K562 (cell line): ENCODE measurements at regions not wholly inside any gene's neighbourhood (a gene's known extent, or its start where the extent isn't known, plus 50 kb on each side); places are given as distances from the start of the nearest gene placed in this dataset.

Experiments
- ARID1B ChIP-seq: fragments of 450-650 bp; IDR thresholded peaks from 2 replicates; pipeline ENCODE4 v1.6.1; 2016; ENCODE audit warnings: antibody characterized with exemption, mild to moderate bottlenecking, inconsistent platforms
- ARID3B ChIP-seq: fragments of 250-450 bp; sonication (Bioruptor Pico); IDR thresholded peaks from 2 replicates; pipeline ENCODE4 v1.4.0; 2020; ENCODE audit warnings: borderline replicate concordance
- CEBPG ChIP-seq, 3 experiments: fragments of 200-800 bp in 1 of 3; sonication (Bioruptor generic) in 1 of 3; sonication (generic) in 1 of 3; formaldehyde crosslinking in 1 of 3; IDR thresholded peaks in 2 of 3; conservative IDR thresholded peaks in 1 of 3; 2 replicates each; pipeline versions ENCODE4 v1.6.1 to v1.8.0; 2016 to 2022; ENCODE audit warnings: missing compliant biosample characterization in 2 of 3, missing genetic modification characterization in 2 of 3, mild to moderate bottlenecking in 1 of 3, missing genetic modification reagents in 1 of 3
- DNMT1 ChIP-seq: fragments of 450-650 bp; IDR thresholded peaks from 2 replicates; pipeline ENCODE4 v1.6.1; 2016; ENCODE audit warnings: antibody characterized with exemption, mild to moderate bottlenecking
- E2F6 ChIP-seq, 2 experiments: IDR thresholded peaks; 2 replicates each; pipeline ENCODE4 v1.6.1; 2011; ENCODE audit warnings: borderline replicate concordance in 1 of 2, control low read depth in 1 of 2, low read depth in 1 of 2, low read length in 1 of 2, mild to moderate bottlenecking in 1 of 2, mixed read lengths in 1 of 2, moderate library complexity in 1 of 2; ENCODE audit not compliant: insufficient read depth in 1 of 2, insufficient read length in 1 of 2, poor library complexity in 1 of 2, severe bottlenecking in 1 of 2; ENCODE audit errors: extremely low read depth in 1 of 2
- ID3 ChIP-seq, 2 experiments: fragments of 250-450 bp in 1 of 2; fragments of 450-650 bp in 1 of 2; sonication (Bioruptor Pico) in 1 of 2; IDR thresholded peaks; 2 replicates each; pipeline versions ENCODE4 v1.6.1 to v1.8.0; 2016 to 2021; ENCODE audit warnings: mild to moderate bottlenecking in 2 of 2, moderate library complexity in 2 of 2, missing compliant biosample characterization in 1 of 2, missing genetic modification characterization in 1 of 2
- NFIC ChIP-seq: fragments of 450-650 bp; IDR thresholded peaks from 2 replicates; pipeline ENCODE4 v1.6.1; 2017; ENCODE audit warnings: mild to moderate bottlenecking, inconsistent platforms
- NR2C1 ChIP-seq, 2 experiments: fragments of 450-650 bp; IDR thresholded peaks; 2 replicates each; pipeline ENCODE4 v1.6.1; 2017; ENCODE audit warnings: mild to moderate bottlenecking in 2 of 2, antibody characterized with exemption in 1 of 2, inconsistent platforms in 1 of 2, missing compliant biosample characterization in 1 of 2, missing genetic modification characterization in 1 of 2
- PHF21A ChIP-seq: fragments of 450-650 bp; IDR thresholded peaks from 2 replicates; pipeline ENCODE4 v1.6.1; 2017; ENCODE audit warnings: low read depth, borderline replicate concordance
- POLR2AphosphoS5 ChIP-seq: IDR thresholded peaks from 2 replicates; pipeline ENCODE4 v1.6.1; 2011; ENCODE audit warnings: mild to moderate bottlenecking, low read depth, low read length, moderate library complexity; ENCODE audit not compliant: control insufficient read depth, insufficient read depth
- SP2 ChIP-seq: IDR thresholded peaks from 2 replicates; pipeline ENCODE4 v1.6.1; 2011; ENCODE audit warnings: mild to moderate bottlenecking, low read depth, low read length, moderate library complexity; ENCODE audit not compliant: poor library complexity, severe bottlenecking; ENCODE audit errors: extremely low read depth
- STAT5B ChIP-seq: fragments of 250-450 bp; sonication (Bioruptor Pico); IDR thresholded peaks from 2 replicates; pipeline ENCODE4 v1.8.0; 2021; ENCODE audit warnings: mild to moderate bottlenecking, inconsistent platforms
- ZC3H4 ChIP-seq: sonication (generic); formaldehyde crosslinking; IDR thresholded peaks from 2 replicates; pipeline ENCODE4 v1.9.0; 2021; ENCODE audit warnings: missing genetic modification reagents, borderline replicate concordance
- ZNF143 ChIP-seq: sonication (generic); formaldehyde crosslinking; IDR thresholded peaks from 2 replicates; pipeline ENCODE4 v1.9.0; 2022; ENCODE audit warnings: mild to moderate bottlenecking, missing genetic modification reagents
- ZNF347 ChIP-seq: fragments of 450-650 bp; formaldehyde crosslinking; IDR thresholded peaks from 2 replicates; pipeline ENCODE4 v1.4.0; 2020; ENCODE audit warnings: low read depth, mild to moderate bottlenecking, moderate library complexity
- ZNF354B ChIP-seq: fragments of 250-450 bp; sonication (Bioruptor Pico); IDR thresholded peaks from 2 replicates; pipeline ENCODE4 v1.4.0; 2020
- ZNF384 ChIP-seq: IDR thresholded peaks from 2 replicates; pipeline ENCODE4 v1.6.1; 2012; ENCODE audit warnings: low read depth, low read length, improper control_type of control experiment
- ZNF644 ChIP-seq: fragments of 200-800 bp; sonication (Bioruptor generic); IDR thresholded peaks from 2 replicates; pipeline ENCODE4 v1.6.1; 2016; ENCODE audit warnings: low read depth, missing genetic modification characterization, missing compliant biosample characterization
- ZNF77 ChIP-seq: fragments of 250-450 bp; sonication (Bioruptor Pico); IDR thresholded peaks from 2 replicates; pipeline ENCODE4 v1.5.0; 2020

GRCh38 chr11:86193297-86194095, 51.1 kb upstream of the EED start (continued):
- TF ChIP-seq NFIC (0 out of 2 replicates have a peak, but pooled peaks have one; percentile 37), STAT5B (no peak), ZC3H4 (CRISPR knock-in tag) (no peak), CEBPG (CRISPR knock-in tag; IDR thresholded peaks at IDR 0.05) (no peak), CEBPG (tag; conservative IDR thresholded peaks at IDR 0.05 in 1 of 2, IDR thresholded peaks at IDR 0.05 in 1 of 2) (peak in 1 of 2 experiments; percentile 42; a peak in 1 of 4 replicates), DNMT1 (no peak), ZNF143 (CRISPR knock-in tag) (no peak), ZNF77 (CRISPR knock-in tag) (no peak), ARID3B (CRISPR knock-in tag) (no peak), POLR2AphosphoS5 (0 out of 2 replicates have a peak, but pooled peaks have one; percentile 38), ZNF347 (CRISPR knock-in tag) (no peak), NR2C1 (IDR thresholded peaks at IDR 0.05) (peak; percentile 95), NR2C1 (tag; IDR thresholded peaks at IDR 0.05) (peak; percentile 97), E2F6 (IDR thresholded peaks at IDR 0.05; ENCODE audit: borderline replicate concordance in 1 of 2, extremely low read depth in 1 of 2, insufficient read depth in 1 of 2, insufficient read length in 1 of 2, low read depth in 1 of 2, low read length in 1 of 2, poor library complexity in 1 of 2, severe bottlenecking in 1 of 2) (no peak), PHF21A (peak; percentile 75; the same call in 1 of the 2 replicates), SP2 (no peak), ARID1B (peak; percentile 77), ZNF384 (peak; percentile 94), ZNF644 (tag) (peak; percentile 70; the same call in 1 of the 2 replicates), ZNF354B (CRISPR knock-in tag) (peak; percentile 57; the same call in 1 of the 2 replicates), ID3 (CRISPR knock-in tag; IDR thresholded peaks at IDR 0.05) (no peak), ID3 (tag; IDR thresholded peaks at IDR 0.05) (peak; percentile 87; the same call in 1 of the 2 replicates)
